Ishikawa (cell line): ENCODE measurements at regions not wholly inside any gene's neighbourhood (a gene's known extent, or its start where the extent isn't known, plus 50 kb on each side); places are given as distances from the start of the nearest gene placed in this dataset.

ENCODE experiments used
- CEBPB ChIP-seq: IDR thresholded peaks from 2 replicates; pipeline ENCODE4 v1.6.1; 2012
- CREB1 ChIP-seq: IDR thresholded peaks from 2 replicates; pipeline ENCODE4 v1.6.1; 2012; ENCODE audit warnings: low read depth
- EGR1 ChIP-seq: IDR thresholded peaks from 2 replicates; pipeline ENCODE4 v1.6.1; 2012
- EP300 ChIP-seq: IDR thresholded peaks from 2 replicates; pipeline ENCODE4 v1.6.1; 2012; ENCODE audit warnings: borderline replicate concordance
- FOXM1 ChIP-seq: IDR thresholded peaks from 2 replicates; pipeline ENCODE4 v1.6.1; 2012; ENCODE audit warnings: low read depth, borderline replicate concordance
- NFIC ChIP-seq: IDR thresholded peaks from 2 replicates; pipeline ENCODE4 v1.6.1; 2012
- RAD21 ChIP-seq: IDR thresholded peaks from 2 replicates; pipeline ENCODE4 v1.6.1; 2012; ENCODE audit warnings: low read depth
- REST ChIP-seq: IDR thresholded peaks from 2 replicates; pipeline ENCODE4 v1.6.1; 2012; ENCODE audit warnings: low read depth, mild to moderate bottlenecking
- TAF1 ChIP-seq: IDR thresholded peaks from 2 replicates; pipeline ENCODE4 v1.6.1; 2012; ENCODE audit warnings: low read depth, mild to moderate bottlenecking
- TCF12 ChIP-seq: IDR thresholded peaks from 2 replicates; pipeline ENCODE4 v1.6.1; 2012; ENCODE audit warnings: low read depth
- TEAD4 ChIP-seq: IDR thresholded peaks from 2 replicates; pipeline ENCODE4 v1.6.1; 2012
- USF1 ChIP-seq: IDR thresholded peaks from 2 replicates; pipeline ENCODE4 v1.6.1; 2012
- YY1 ChIP-seq: IDR thresholded peaks from 2 replicates; pipeline ENCODE4 v1.6.1; 2012; ENCODE audit warnings: low read depth
- ZBTB7A ChIP-seq: IDR thresholded peaks from 2 replicates; pipeline ENCODE4 v1.6.1; 2012; ENCODE audit warnings: low read depth
- TF ChIP-seq, protein P1 (sequence below): IDR thresholded peaks from 2 replicates; pipeline ENCODE4 v1.6.1; 2012

- TF ChIP-seq REST (no peak), CEBPB (no peak), TAF1 (no peak), RAD21 (no peak), CREB1 (no peak), YY1 (no peak), TCF12 (no peak), EGR1 (no peak), ZBTB7A (no peak), FOXM1 (no peak), EP300 (no peak), USF1 (no peak)
- TF ChIP-seq, protein P1, sequence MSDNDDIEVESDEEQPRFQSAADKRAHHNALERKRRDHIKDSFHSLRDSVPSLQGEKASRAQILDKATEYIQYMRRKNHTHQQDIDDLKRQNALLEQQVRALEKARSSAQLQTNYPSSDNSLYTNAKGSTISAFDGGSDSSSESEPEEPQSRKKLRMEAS = no peak
These were observed 82.5 kb downstream of the PJA1 start for GRCh38 chrX:69082753-69083150.

DNA sequence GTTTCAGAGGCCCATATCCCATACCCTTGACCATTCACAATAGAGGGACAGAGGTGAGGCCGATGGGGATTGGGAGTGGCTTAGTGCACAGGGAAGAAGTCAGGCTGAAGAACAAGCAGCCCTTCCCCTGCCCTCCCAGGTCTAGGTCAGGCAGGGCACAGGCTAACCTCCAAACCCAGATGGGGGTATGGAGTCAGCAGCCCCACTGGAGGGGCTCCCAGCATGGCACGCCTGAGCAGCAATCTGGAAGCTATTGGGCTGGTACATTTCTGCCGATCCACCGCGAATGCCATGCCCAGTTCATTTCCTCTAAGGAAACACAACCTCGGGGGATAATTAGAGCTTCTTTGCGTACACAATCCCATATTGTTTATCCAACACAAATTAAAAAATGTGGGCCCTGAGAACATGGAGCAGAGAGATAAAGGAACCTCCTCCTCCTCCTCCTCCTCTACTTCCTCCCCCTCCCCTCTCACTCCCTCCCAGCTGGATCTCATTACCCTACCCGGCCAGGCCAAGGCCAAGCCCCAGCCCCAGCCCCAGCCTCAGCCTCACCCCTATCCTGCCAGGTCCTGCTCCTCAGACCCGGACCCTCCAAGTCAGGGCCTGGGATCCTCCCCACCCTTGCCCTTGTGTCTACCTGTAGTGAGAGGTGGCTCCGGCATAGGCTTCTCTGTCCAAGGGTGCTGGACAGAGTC is 83.0 kb downstream of the PJA1 start:
- TF ChIP-seq TAF1 = no peak
- no peak for TF ChIP-seq USF1
- TF ChIP-seq CEBPB = no peak
- no peak for TF ChIP-seq RAD21
- no peak for TF ChIP-seq EP300
- no peak for TF ChIP-seq NFIC
- TF ChIP-seq FOXM1 = no peak
- TF ChIP-seq TCF12 = no peak
- TF ChIP-seq CREB1 = no peak
- TF ChIP-seq, protein P1 = no peak
- TF ChIP-seq TEAD4 = no peak
- no peak for TF ChIP-seq YY1
- no peak for TF ChIP-seq ZBTB7A
- TF ChIP-seq REST = no peak
- no peak for TF ChIP-seq EGR1

DNA sequence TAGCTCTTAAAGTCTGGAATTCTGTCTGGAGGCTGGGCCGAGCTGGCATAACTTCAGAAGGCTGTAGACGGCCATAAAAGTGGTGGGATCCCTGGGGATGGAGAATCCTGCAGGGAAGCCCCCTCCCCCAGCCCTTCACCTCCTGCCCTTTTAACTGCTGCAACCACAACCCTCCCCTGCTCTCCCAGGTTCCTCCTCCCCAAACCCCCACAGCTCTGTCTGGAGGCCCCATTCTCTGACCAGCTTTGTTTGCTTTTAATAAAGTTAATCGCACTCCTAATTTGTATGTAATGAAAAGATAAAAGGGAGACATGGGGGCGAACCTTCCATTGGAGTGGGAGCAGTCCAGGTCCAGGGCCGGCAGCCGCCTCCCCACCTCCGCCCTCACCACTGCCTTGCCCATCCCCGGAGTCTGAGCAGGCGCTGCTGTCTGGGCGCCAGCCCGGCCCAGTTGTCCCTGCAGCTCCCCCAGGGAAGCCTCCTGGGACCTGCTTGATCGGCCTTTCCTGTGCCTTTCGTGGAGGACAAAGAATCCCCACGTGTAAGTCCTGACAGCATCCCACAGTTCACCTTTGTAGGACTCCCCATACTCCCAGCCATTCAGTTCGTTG is 84.3 kb downstream of the PJA1 start:
- TF ChIP-seq ZBTB7A = no peak
- TF ChIP-seq TAF1 = no peak
- no peak for TF ChIP-seq EP300
- no peak for TF ChIP-seq TEAD4
- no peak for TF ChIP-seq USF1
- TF ChIP-seq CEBPB = no peak
- no peak for TF ChIP-seq RAD21
- no peak for TF ChIP-seq FOXM1
- no peak for TF ChIP-seq CREB1

- TF ChIP-seq TEAD4 (no peak), TCF12 (no peak), CEBPB (no peak), EP300 (no peak), YY1 (no peak), RAD21 (no peak), EGR1 (no peak), USF1 (no peak), TAF1 (no peak), ZBTB7A (no peak), NFIC (no peak), CREB1 (no peak), FOXM1 (no peak)
- TF ChIP-seq, protein P1 = no peak
These were observed 86.0 kb downstream of the PJA1 start for GRCh38 chrX:69079268-69079667.
